ENCODE measurements at regions not wholly inside any gene's neighbourhood (a gene's known extent, or its start where the extent isn't known, plus 50 kb on each side); places are given as distances from the start of the nearest gene placed in this dataset.

DNA sequence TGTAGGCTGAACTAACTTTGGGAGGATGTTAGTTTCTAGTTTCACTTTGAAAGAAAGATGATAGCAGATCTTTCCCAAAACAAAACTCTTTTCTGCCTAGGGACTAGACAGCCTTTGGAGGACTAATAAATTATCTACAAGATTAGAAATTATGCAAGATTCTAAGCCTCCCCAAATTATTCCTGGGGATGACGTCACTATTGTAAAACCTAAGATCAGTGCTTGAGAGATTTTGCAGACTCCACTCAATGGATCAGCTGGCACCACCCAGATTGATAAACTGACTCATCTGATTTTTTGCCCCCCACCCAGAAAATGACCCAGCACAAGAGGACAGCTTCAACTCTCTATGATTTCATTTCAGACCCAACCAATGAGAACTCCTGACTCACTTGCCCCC lies 1057.9 kb upstream of the DIAPH2 start:
- Histone ChIP-seq H3K36me3 (ENCODE audit: control insufficient read depth, insufficient read depth, low read length) (no peaks in the 10 kb centered on the region), H3K27ac (ENCODE audit: low read depth, low read length) (no peak overlapping the region), H3K9ac (ENCODE audit: low read length) (no peak overlapping the region), H3K27me3 (ENCODE audit: control insufficient read depth, insufficient read depth, low read length) (no peaks in the 10 kb centered on the region), H3K4me1 (ENCODE audit: control insufficient read depth, insufficient read depth, low read length) (no peaks in the 10 kb centered on the region), H3K4me3 (ENCODE audit: low read length) (no peak overlapping the region)

DNA sequence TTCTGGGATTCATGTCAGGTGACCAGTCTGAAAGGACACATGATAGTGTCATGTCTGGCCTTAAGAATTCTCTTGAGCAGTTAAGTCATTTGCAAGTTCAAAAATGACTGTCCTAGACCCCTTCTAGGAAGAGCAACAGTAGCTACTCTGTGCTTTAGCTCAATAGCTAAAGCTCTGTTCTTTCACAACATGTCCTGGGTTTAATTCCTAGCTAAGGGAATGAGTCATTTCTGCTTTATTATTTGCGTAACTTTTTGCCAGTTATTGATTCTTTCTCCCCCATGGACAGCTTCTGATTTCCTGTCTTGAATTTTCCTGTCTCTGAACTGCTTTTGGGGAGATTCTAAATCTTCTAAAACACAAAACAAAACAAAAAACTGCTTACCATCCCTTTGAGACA lies 1055.8 kb upstream of the DIAPH2 start:
- H3K27ac ChIP-seq (ENCODE audit: low read depth, low read length), result no peak overlapping the region
- no peaks in the 10 kb centered on the region for H3K4me1 ChIP-seq (ENCODE audit: control insufficient read depth, insufficient read depth, low read length)
- H3K27me3 ChIP-seq (ENCODE audit: control insufficient read depth, insufficient read depth, low read length), result no peaks in the 10 kb centered on the region
- no peak overlapping the region for H3K9ac ChIP-seq (ENCODE audit: low read length)
- no peaks in the 10 kb centered on the region for H3K36me3 ChIP-seq (ENCODE audit: control insufficient read depth, insufficient read depth, low read length)
- H3K4me3 ChIP-seq (ENCODE audit: low read length), result no peak overlapping the region

DNA sequence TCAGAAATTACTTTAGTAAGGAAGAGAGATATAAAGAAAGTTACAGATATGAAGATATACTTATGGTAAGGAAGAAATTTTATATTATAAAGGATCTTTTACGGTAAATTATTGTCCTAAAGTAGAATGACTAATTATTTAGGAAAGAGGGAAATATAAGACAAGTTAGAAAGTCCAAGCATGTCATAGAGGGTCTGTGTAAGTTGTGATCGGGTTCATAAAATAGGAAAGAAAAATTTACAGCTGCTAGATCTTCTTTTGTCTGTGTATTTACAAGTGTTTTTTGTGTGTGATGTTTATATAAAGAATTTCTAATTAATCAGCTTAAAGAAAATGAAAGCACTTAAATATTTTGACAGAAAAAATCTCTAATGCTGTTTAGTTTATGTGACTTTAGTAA lies 1054.9 kb upstream of the DIAPH2 start:
- Histone ChIP-seq H3K4me3 (ENCODE audit: low read length) (no peak overlapping the region), H3K9ac (ENCODE audit: low read length) (no peak overlapping the region), H3K27ac (ENCODE audit: low read depth, low read length) (no peak overlapping the region), H3K27me3 (ENCODE audit: control insufficient read depth, insufficient read depth, low read length) (no peaks in the 10 kb centered on the region), H3K36me3 (ENCODE audit: control insufficient read depth, insufficient read depth, low read length) (no peaks in the 10 kb centered on the region), H3K4me1 (ENCODE audit: control insufficient read depth, insufficient read depth, low read length) (no peaks in the 10 kb centered on the region)

DNA sequence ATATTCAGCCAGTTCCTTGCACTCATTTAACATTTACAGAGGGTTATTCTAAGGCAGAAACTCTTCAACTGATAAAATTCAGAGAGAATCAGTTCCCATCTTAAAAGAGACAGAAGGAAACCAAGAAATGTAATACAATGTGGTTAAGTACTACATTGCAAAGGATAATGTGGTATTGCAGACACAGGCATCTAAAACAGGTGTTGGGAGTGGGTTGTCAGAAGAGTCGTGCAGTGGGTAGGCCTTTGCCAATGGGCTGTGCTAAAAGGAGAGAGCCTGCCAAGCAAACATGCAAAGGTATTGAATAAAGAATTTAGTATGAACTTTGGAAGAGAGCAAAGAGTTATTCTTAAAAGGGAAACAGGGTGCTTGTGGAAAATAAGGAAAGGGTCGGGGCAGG lies 1044.4 kb upstream of the DIAPH2 start:
- Histone ChIP-seq H3K4me1 (ENCODE audit: control insufficient read depth, insufficient read depth, low read length) (no peaks in the 10 kb centered on the region), H3K27ac (ENCODE audit: low read depth, low read length) (no peak overlapping the region), H3K27me3 (ENCODE audit: control insufficient read depth, insufficient read depth, low read length) (no peaks in the 10 kb centered on the region), H3K9ac (ENCODE audit: low read length) (no peak overlapping the region), H3K36me3 (ENCODE audit: control insufficient read depth, insufficient read depth, low read length) (no peaks in the 10 kb centered on the region), H3K4me3 (ENCODE audit: low read length) (no peak overlapping the region)

DNA sequence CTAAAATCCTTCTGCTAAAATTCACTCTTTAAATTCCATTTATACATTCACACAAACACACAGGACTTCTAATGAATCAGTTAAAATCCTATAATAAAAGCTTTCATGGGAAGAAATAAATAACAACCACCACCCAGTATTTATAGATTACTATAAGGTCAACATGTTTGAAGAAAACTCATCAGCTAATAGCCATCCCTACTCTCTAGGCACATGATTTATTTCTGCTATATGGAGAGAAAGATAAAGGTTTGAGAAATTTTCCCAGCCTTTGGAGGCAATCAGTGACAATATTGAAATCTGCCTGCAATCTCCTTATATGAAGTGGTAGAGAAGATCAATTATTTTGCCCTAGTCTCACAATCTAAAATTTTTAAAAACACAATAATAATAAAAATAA lies 1038.9 kb upstream of the DIAPH2 start:
- no peak overlapping the region for H3K4me3 ChIP-seq (ENCODE audit: low read length)
- H3K27ac ChIP-seq (ENCODE audit: low read depth, low read length), result no peak overlapping the region
- H3K9ac ChIP-seq (ENCODE audit: low read length), result no peak overlapping the region
- H3K27me3 ChIP-seq (ENCODE audit: control insufficient read depth, insufficient read depth, low read length), result no peaks in the 10 kb centered on the region
- no peaks in the 10 kb centered on the region for H3K4me1 ChIP-seq (ENCODE audit: control insufficient read depth, insufficient read depth, low read length)
- no peaks in the 10 kb centered on the region for H3K36me3 ChIP-seq (ENCODE audit: control insufficient read depth, insufficient read depth, low read length)

DNA sequence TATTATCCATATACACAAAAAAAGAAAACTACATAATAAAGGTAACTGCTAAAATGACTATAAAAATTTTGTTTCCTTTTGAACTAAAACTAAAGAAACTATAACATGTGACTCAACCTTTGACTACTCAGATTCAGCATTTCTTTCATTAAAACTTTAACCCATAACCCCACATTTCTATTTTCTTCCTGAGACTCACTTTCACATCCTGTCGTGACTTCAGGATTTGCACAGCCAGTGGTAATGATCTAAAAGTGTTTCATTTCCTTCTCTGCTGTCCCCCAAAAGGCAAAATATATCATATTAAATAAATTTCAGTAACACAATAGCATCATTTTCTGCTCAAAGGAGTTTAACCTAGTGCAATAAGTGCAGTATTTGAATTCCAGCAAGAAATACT lies 1022.4 kb upstream of the DIAPH2 start:
- no peak overlapping the region for H3K27ac ChIP-seq (ENCODE audit: low read depth, low read length)
- H3K4me1 ChIP-seq (ENCODE audit: control insufficient read depth, insufficient read depth, low read length), result no peaks in the 10 kb centered on the region
- H3K9ac ChIP-seq (ENCODE audit: low read length), result no peak overlapping the region
- no peaks in the 10 kb centered on the region for H3K36me3 ChIP-seq (ENCODE audit: control insufficient read depth, insufficient read depth, low read length)
- no peak overlapping the region for H3K4me3 ChIP-seq (ENCODE audit: low read length)
- no peaks in the 10 kb centered on the region for H3K27me3 ChIP-seq (ENCODE audit: control insufficient read depth, insufficient read depth, low read length)

DNA sequence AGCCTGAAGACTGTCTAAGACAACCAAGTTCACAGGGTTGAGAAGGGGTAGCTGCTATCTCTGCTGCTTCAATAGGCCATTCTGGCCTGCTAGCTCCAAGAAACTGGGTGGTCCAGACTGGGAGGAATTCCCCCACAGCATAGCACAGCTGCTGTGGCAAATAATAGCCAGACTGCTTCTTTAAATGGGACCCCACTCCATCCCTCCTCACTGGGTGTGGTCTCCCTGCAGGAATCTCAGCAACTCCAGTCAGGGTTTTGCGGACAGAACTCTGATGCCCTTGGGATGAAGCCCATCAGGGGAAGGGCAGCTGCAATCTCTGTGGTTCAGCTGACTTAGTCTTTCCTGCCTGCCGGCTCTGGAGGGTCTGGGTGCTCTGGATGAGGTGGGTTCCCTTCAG lies 1018.6 kb upstream of the DIAPH2 start:
- H3K27ac ChIP-seq (ENCODE audit: low read depth, low read length), result no peak overlapping the region
- no peaks in the 10 kb centered on the region for H3K36me3 ChIP-seq (ENCODE audit: control insufficient read depth, insufficient read depth, low read length)
- no peaks in the 10 kb centered on the region for H3K4me1 ChIP-seq (ENCODE audit: control insufficient read depth, insufficient read depth, low read length)
- no peaks in the 10 kb centered on the region for H3K27me3 ChIP-seq (ENCODE audit: control insufficient read depth, insufficient read depth, low read length)
- H3K4me3 ChIP-seq (ENCODE audit: low read length), result no peak overlapping the region
- no peak overlapping the region for H3K9ac ChIP-seq (ENCODE audit: low read length)

DNA sequence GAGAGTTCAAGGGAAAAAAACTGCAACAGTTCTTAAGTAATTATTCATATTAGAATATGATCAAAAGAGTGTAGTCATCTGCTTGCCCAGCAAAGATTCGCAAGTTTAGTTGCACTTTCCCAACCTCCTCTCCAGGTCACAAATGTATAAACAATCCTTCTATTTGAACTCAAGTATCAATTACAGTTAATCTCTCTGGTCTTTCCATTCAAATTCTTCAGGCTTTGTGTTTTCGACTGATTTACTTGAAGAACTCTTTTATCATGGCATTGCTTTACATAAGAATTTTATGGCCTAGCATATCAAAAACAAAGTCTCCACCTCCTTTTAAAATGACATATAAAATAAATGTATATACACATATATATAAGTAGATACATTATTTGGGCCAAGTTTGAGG lies 1009.6 kb upstream of the DIAPH2 start:
- H3K4me3 ChIP-seq (ENCODE audit: low read length), result no peak overlapping the region
- no peaks in the 10 kb centered on the region for H3K36me3 ChIP-seq (ENCODE audit: control insufficient read depth, insufficient read depth, low read length)
- H3K9ac ChIP-seq (ENCODE audit: low read length), result no peak overlapping the region
- H3K27me3 ChIP-seq (ENCODE audit: control insufficient read depth, insufficient read depth, low read length), result no peaks in the 10 kb centered on the region
- no peak overlapping the region for H3K27ac ChIP-seq (ENCODE audit: low read depth, low read length)
- no peaks in the 10 kb centered on the region for H3K4me1 ChIP-seq (ENCODE audit: control insufficient read depth, insufficient read depth, low read length)

DNA sequence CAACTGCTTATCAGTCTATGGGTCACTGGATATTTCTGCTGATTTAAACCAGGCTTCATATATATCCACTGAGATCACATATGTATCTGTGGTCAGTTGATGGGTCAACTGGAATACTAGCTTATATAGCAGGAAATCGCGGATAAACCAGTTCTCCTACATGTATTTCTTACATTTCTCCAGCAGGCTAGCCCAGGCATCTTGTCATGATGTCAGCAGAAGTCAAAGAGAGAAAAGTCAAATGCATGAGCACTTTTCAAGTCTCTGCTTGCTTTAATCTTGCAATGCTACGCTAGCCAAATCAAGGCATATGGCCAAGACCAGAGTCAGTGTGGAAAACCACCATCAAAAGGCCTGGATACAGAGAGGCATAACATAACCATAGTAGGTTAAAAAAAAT lies 1008.8 kb upstream of the DIAPH2 start:
- no peaks in the 10 kb centered on the region for H3K36me3 ChIP-seq (ENCODE audit: control insufficient read depth, insufficient read depth, low read length)
- no peak overlapping the region for H3K27ac ChIP-seq (ENCODE audit: low read depth, low read length)
- H3K4me3 ChIP-seq (ENCODE audit: low read length), result no peak overlapping the region
- no peak overlapping the region for H3K9ac ChIP-seq (ENCODE audit: low read length)
- no peaks in the 10 kb centered on the region for H3K4me1 ChIP-seq (ENCODE audit: control insufficient read depth, insufficient read depth, low read length)
- no peaks in the 10 kb centered on the region for H3K27me3 ChIP-seq (ENCODE audit: control insufficient read depth, insufficient read depth, low read length)

DNA sequence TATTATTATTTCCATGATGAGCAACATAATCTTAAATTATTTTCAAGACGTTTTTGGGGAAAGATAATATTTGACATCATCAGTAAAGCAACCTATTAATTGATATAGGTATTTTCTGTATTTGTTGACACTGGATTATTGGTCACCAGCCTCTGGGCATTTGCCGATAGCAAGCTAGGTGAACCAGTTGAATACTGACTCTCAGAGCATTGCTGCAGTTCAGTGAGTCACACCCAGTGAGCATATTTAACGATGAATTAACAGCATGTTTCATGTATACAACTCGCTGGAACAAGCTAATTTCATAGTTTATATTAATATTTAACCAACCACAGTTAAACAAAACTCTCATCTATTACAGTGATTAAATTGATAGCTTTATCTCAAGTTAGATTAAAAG lies 1006.0 kb upstream of the DIAPH2 start:
- Histone ChIP-seq H3K27me3 (ENCODE audit: control insufficient read depth, insufficient read depth, low read length) (no peaks in the 10 kb centered on the region), H3K9ac (ENCODE audit: low read length) (no peak overlapping the region)

DNA sequence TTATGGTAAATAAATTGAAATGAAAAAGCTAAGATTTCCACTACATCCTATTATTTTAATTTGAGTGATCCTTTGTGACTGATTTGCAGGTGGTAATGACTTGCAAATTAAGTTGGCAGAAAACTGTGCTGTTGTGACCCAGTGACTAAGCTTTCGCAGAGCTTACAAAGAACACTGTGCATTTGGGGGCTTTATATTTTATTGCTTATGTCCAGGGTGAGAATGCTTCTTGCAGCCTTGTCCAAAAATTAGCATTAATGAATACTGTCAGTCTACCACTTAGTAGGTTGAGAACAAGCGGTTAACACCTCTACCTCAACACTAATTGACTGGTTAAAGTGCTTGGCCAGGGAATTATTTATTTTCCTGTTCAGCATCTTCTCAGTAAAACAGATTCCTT lies 991.3 kb upstream of the DIAPH2 start:
- H3K9ac ChIP-seq (ENCODE audit: low read length), result no peak overlapping the region
- H3K4me3 ChIP-seq (ENCODE audit: low read length), result no peak overlapping the region
- H3K4me1 ChIP-seq (ENCODE audit: control insufficient read depth, insufficient read depth, low read length), result no peaks in the 10 kb centered on the region
- no peaks in the 10 kb centered on the region for H3K36me3 ChIP-seq (ENCODE audit: control insufficient read depth, insufficient read depth, low read length)
- no peaks in the 10 kb centered on the region for H3K27me3 ChIP-seq (ENCODE audit: control insufficient read depth, insufficient read depth, low read length)
- no peak overlapping the region for H3K27ac ChIP-seq (ENCODE audit: low read depth, low read length)

More for the DNA sequence above, 1006.0 kb upstream of the DIAPH2 start:
- no peaks in the 10 kb centered on the region for H3K4me1 ChIP-seq (ENCODE audit: control insufficient read depth, insufficient read depth, low read length)
- no peak overlapping the region for H3K27ac ChIP-seq (ENCODE audit: low read depth, low read length)
- H3K4me3 ChIP-seq (ENCODE audit: low read length), result no peak overlapping the region
- no peaks in the 10 kb centered on the region for H3K36me3 ChIP-seq (ENCODE audit: control insufficient read depth, insufficient read depth, low read length)

DNA sequence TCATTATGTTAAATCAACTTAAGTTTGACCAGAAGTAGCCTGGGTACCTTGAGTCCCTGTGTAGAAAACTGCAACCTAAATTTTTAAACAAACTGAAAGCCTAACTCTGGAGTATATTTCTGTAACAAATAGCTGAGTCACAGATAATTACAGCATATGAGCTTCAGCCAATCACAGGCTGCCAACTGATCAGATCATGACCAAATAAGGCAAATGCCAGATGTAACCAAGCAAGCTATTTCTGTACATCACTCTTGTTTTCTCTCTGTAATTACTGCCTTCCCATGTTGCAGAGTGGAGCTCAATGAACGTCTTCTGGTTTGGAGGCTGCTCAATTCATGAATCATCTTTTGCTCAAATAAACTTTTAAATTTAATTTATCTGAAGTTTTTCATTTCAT lies 980.9 kb upstream of the DIAPH2 start:
- Histone ChIP-seq H3K9ac (ENCODE audit: low read length) (no peak overlapping the region), H3K27me3 (ENCODE audit: control insufficient read depth, insufficient read depth, low read length) (no peaks in the 10 kb centered on the region), H3K4me3 (ENCODE audit: low read length) (no peak overlapping the region), H3K4me1 (ENCODE audit: control insufficient read depth, insufficient read depth, low read length) (no peaks in the 10 kb centered on the region), H3K36me3 (ENCODE audit: control insufficient read depth, insufficient read depth, low read length) (no peaks in the 10 kb centered on the region), H3K27ac (ENCODE audit: low read depth, low read length) (no peak overlapping the region)

DNA sequence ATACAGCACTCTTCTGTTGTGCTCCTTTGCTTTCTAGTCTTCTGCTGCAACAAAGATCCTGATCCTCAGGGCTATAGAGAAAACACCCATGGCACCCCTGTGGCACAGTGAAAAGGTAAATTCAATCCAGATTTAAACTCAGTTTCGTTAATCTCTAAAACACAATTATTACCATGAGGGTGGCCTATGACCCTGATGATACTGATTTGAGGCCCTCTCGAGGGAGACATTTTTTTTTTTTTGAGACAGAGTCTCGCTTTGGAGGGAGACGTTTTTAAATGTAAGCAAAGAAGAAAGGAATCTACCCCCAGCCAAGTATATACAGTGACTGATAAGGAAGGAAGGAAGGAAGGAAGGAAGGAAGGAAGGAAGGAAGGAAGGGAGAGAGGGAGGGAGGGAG lies 967.8 kb upstream of the DIAPH2 start:
- Histone ChIP-seq H3K27me3 (ENCODE audit: control insufficient read depth, insufficient read depth, low read length) (peaks cover 3% of the 10 kb centered on the region), H3K27ac (ENCODE audit: low read depth, low read length) (no peak overlapping the region), H3K9ac (ENCODE audit: low read length) (no peak overlapping the region), H3K36me3 (ENCODE audit: control insufficient read depth, insufficient read depth, low read length) (no peaks in the 10 kb centered on the region), H3K4me1 (ENCODE audit: control insufficient read depth, insufficient read depth, low read length) (no peaks in the 10 kb centered on the region), H3K4me3 (ENCODE audit: low read length) (no peak overlapping the region)

DNA sequence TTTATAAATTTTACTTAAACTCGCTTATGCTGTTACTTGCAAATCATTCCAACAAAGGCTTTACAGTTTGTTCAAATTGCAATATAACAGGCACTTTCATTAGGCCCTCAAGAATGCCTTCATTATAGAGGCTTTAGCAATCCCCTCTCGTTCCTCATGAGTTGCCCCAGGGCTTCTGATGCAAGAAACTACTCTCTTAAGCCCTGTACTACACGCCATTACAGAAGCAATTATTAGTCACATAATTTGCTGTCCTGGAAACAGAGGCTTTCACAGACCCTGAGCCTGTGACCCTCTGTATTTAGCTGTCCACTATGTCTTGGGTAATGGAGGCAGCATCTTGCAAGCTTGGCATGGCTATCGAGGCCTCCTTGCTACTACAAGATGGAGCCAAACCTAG lies 965.9 kb upstream of the DIAPH2 start:
- no peak overlapping the region for H3K9ac ChIP-seq (ENCODE audit: low read length)
- H3K4me3 ChIP-seq (ENCODE audit: low read length), result no peak overlapping the region
- H3K27ac ChIP-seq (ENCODE audit: low read depth, low read length), result no peak overlapping the region
- peaks cover 3% of the 10 kb centered on the region for H3K27me3 ChIP-seq (ENCODE audit: control insufficient read depth, insufficient read depth, low read length)
- H3K36me3 ChIP-seq (ENCODE audit: control insufficient read depth, insufficient read depth, low read length), result no peaks in the 10 kb centered on the region
- H3K4me1 ChIP-seq (ENCODE audit: control insufficient read depth, insufficient read depth, low read length), result no peaks in the 10 kb centered on the region

All from rectal smooth muscle tissue (tissue), 1 donor.